ENCODE measurements at regions not wholly inside any gene's neighbourhood (a gene's known extent, or its start where the extent isn't known, plus 50 kb on each side); places are given as distances from the start of the nearest gene placed in this dataset.

- no peak for DNase-seq (ENCODE audit: extremely low spot score, unreplicated experiment)
- no peak overlapping the region for H3K4me3 Mint-ChIP-seq (ENCODE audit: unreplicated experiment)
- peak; percentile 16 for TF ChIP-seq CTCF (IDR thresholded peaks at IDR 0.05)
- no peaks in the 10 kb centered on the region for H3K36me3 Mint-ChIP-seq (ENCODE audit: unreplicated experiment)
- H3K27me3 Mint-ChIP-seq (ENCODE audit: unreplicated experiment) = no peaks in the 10 kb centered on the region
- H3K27ac Mint-ChIP-seq (ENCODE audit: unreplicated experiment) = no peak overlapping the region
- H3K9me3 Mint-ChIP-seq (ENCODE audit: unreplicated experiment) = no peaks in the 10 kb centered on the region
- H3K4me1 Mint-ChIP-seq (ENCODE audit: unreplicated experiment) = peaks cover 13% of the 10 kb centered on the region
Measured at GRCh38 chr9:105148328-105149006, 96.0 kb upstream of the SLC44A1 start.

- no peaks in the 10 kb centered on the region for H3K36me3 Mint-ChIP-seq (ENCODE audit: unreplicated experiment)
- DNase-seq (ENCODE audit: extremely low spot score, unreplicated experiment) = no peak
- H3K27me3 Mint-ChIP-seq (ENCODE audit: unreplicated experiment) = no peaks in the 10 kb centered on the region
- peaks cover 18% of the 10 kb centered on the region for H3K4me1 Mint-ChIP-seq (ENCODE audit: unreplicated experiment)
- no peak for TF ChIP-seq CTCF (IDR thresholded peaks at IDR 0.05)
- no peak overlapping the region for H3K4me3 Mint-ChIP-seq (ENCODE audit: unreplicated experiment)
- no peaks in the 10 kb centered on the region for H3K9me3 Mint-ChIP-seq (ENCODE audit: unreplicated experiment)
- peak overlapping the region; percentile 11 for H3K27ac Mint-ChIP-seq (ENCODE audit: unreplicated experiment)
Measured at GRCh38 chr9:105150991-105151685, 93.3 kb upstream of the SLC44A1 start.

GRCh38 chr9:105151686-105151995 lies 92.8 kb upstream of the SLC44A1 start:
- no peaks in the 10 kb centered on the region for H3K9me3 Mint-ChIP-seq (ENCODE audit: unreplicated experiment)
- peak overlapping the region; percentile 11 for H3K27ac Mint-ChIP-seq (ENCODE audit: unreplicated experiment)
- no peak for TF ChIP-seq CTCF (IDR thresholded peaks at IDR 0.05)
- H3K27me3 Mint-ChIP-seq (ENCODE audit: unreplicated experiment) = no peaks in the 10 kb centered on the region
- no peak overlapping the region for H3K4me3 Mint-ChIP-seq (ENCODE audit: unreplicated experiment)
- no peaks in the 10 kb centered on the region for H3K36me3 Mint-ChIP-seq (ENCODE audit: unreplicated experiment)
- no peak for DNase-seq (ENCODE audit: extremely low spot score, unreplicated experiment)
- peaks cover 19% of the 10 kb centered on the region for H3K4me1 Mint-ChIP-seq (ENCODE audit: unreplicated experiment)

GRCh38 chr9:105154723-105155191 lies 89.7 kb upstream of the SLC44A1 start:
- DNase-seq (ENCODE audit: extremely low spot score, unreplicated experiment) = no peak
- no peaks in the 10 kb centered on the region for H3K9me3 Mint-ChIP-seq (ENCODE audit: unreplicated experiment)
- TF ChIP-seq CTCF (IDR thresholded peaks at IDR 0.05) = no peak
- no peak overlapping the region for H3K27ac Mint-ChIP-seq (ENCODE audit: unreplicated experiment)
- no peaks in the 10 kb centered on the region for H3K27me3 Mint-ChIP-seq (ENCODE audit: unreplicated experiment)
- H3K36me3 Mint-ChIP-seq (ENCODE audit: unreplicated experiment) = no peaks in the 10 kb centered on the region
- H3K4me3 Mint-ChIP-seq (ENCODE audit: unreplicated experiment) = no peak overlapping the region
- H3K4me1 Mint-ChIP-seq (ENCODE audit: unreplicated experiment) = peaks cover 20% of the 10 kb centered on the region

- no peak overlapping the region for H3K4me3 Mint-ChIP-seq (ENCODE audit: unreplicated experiment)
- H3K4me1 Mint-ChIP-seq (ENCODE audit: unreplicated experiment) = peaks cover 9% of the 10 kb centered on the region
- H3K36me3 Mint-ChIP-seq (ENCODE audit: unreplicated experiment) = no peaks in the 10 kb centered on the region
- H3K27ac Mint-ChIP-seq (ENCODE audit: unreplicated experiment) = no peak overlapping the region
- no peaks in the 10 kb centered on the region for H3K9me3 Mint-ChIP-seq (ENCODE audit: unreplicated experiment)
- DNase-seq (ENCODE audit: extremely low spot score, unreplicated experiment) = no peak
- H3K27me3 Mint-ChIP-seq (ENCODE audit: unreplicated experiment) = no peaks in the 10 kb centered on the region
- peak; percentile 77 for TF ChIP-seq CTCF (IDR thresholded peaks at IDR 0.05)
Measured at GRCh38 chr9:105157171-105157583, 87.3 kb upstream of the SLC44A1 start.
